Keratinocyte (primary cell): ENCODE measurements at regions not wholly inside any gene's neighbourhood (a gene's known extent, or its start where the extent isn't known, plus 50 kb on each side); places are given as distances from the start of the nearest gene placed in this dataset.

Experiments used
- DNase-seq: peaks from one replicate; pipeline ENCODE4 v3.0.0-alpha.2; 2011; ENCODE audit warnings: low read depth, missing footprints, low spot score
- FAIRE-seq: peaks from 2 replicates; lab custom pipeline; 2011; peaks lifted over from hg19 to GRCh38; lab: Jason Lieb, UNC
- H2AFZ ChIP-seq: 2 replicates; pipeline ENCODE4 v1.6.0; 2012; ENCODE audit warnings: low read length, control low read depth, inconsistent platforms; ENCODE audit not compliant: control insufficient read depth
- H3K27ac ChIP-seq: 2 replicates; pipeline ENCODE4 v1.5.1; 2011; ENCODE audit warnings: low read length; ENCODE audit not compliant: control insufficient read depth, insufficient read depth
- H3K27me3 ChIP-seq: 3 replicates; pipeline ENCODE4 v1.6.0; 2011; ENCODE audit warnings: low read length; ENCODE audit not compliant: control insufficient read depth, insufficient read depth; ENCODE audit errors: extremely low read depth
- H3K36me3 ChIP-seq, 2 experiments: 2 replicates in 1 of 2; 3 replicates in 1 of 2; pipeline ENCODE4 v1.5.1; 2011; ENCODE audit warnings: low read length in 2 of 2, mild to moderate bottlenecking in 1 of 2; ENCODE audit not compliant: control insufficient read depth in 2 of 2, insufficient read depth in 2 of 2; ENCODE audit errors: extremely low read depth in 1 of 2
- H3K4me1 ChIP-seq: 3 replicates; pipeline ENCODE4 v1.5.1; 2011; ENCODE audit warnings: low read length; ENCODE audit not compliant: control insufficient read depth, insufficient read depth; ENCODE audit errors: extremely low read depth
- H3K4me2 ChIP-seq: 3 replicates; pipeline ENCODE4 v1.6.0; 2011; ENCODE audit warnings: low read depth, low read length; ENCODE audit not compliant: control insufficient read depth, insufficient read depth; ENCODE audit errors: extremely low read depth
- H3K4me3 ChIP-seq, 3 experiments: fragments of 200-600 bp in 1 of 3; sonication (generic) in 1 of 3; 2 replicates in 2 of 3; 3 replicates in 1 of 3; pipeline ENCODE4 v1.5.1; 2011 to 2016; ENCODE audit warnings: low read length in 3 of 3, mild to moderate bottlenecking in 3 of 3, control low read depth in 2 of 3, inconsistent platforms in 1 of 3, low read depth in 1 of 3, mixed read lengths in 1 of 3, mixed run types in 1 of 3, moderate library complexity in 1 of 3; ENCODE audit not compliant: control insufficient read depth in 2 of 3, insufficient read depth in 2 of 3; ENCODE audit errors: extremely low read depth in 1 of 3
- H3K79me2 ChIP-seq: 2 replicates; pipeline ENCODE4 v1.6.0; 2012; ENCODE audit warnings: low read length; ENCODE audit not compliant: control insufficient read depth, insufficient read depth
- H3K9ac ChIP-seq: 3 replicates; pipeline ENCODE4 v1.6.0; 2011; ENCODE audit warnings: low read length; ENCODE audit not compliant: control insufficient read depth, insufficient read depth; ENCODE audit errors: extremely low read depth
- H3K9me1 ChIP-seq: 3 replicates; pipeline ENCODE4 v1.6.0; 2011; ENCODE audit warnings: low read length; ENCODE audit not compliant: control insufficient read depth, insufficient read depth; ENCODE audit errors: extremely low read depth
- H3K9me3 ChIP-seq: 2 replicates; pipeline ENCODE4 v1.5.1; 2012; ENCODE audit warnings: low read depth, low read length; ENCODE audit not compliant: control insufficient read depth
- H4K20me1 ChIP-seq: 3 replicates; pipeline ENCODE4 v1.6.0; 2011; ENCODE audit warnings: low read length; ENCODE audit not compliant: control insufficient read depth, insufficient read depth; ENCODE audit errors: extremely low read depth
- CTCF ChIP-seq, 3 experiments: IDR thresholded peaks in 1 of 3; conservative IDR thresholded peaks in 1 of 3; optimal IDR thresholded peaks in 1 of 3; 2 replicates in 2 of 3; 3 replicates in 1 of 3; pipeline versions ENCODE3 to v1.5.1; 2011; ENCODE audit warnings: low read length in 3 of 3, mild to moderate bottlenecking in 3 of 3, moderate library complexity in 2 of 3, control low read depth in 1 of 3, inconsistent platforms in 1 of 3; ENCODE audit not compliant: insufficient read depth in 2 of 3; ENCODE audit errors: extremely low read depth in 1 of 3
- EZH2 ChIP-seq: IDR thresholded peaks from one replicate; pipeline ENCODE4 v1.6.1; 2012; ENCODE audit warnings: inconsistent platforms, mild to moderate bottlenecking, low read length, moderate library complexity
- dilution Hi-C: fragments of 300-500 bp; cut with MboI; formaldehyde crosslinking; loops from one replicate; pipeline ENCODE4 v1.7.0; 2020; ENCODE audit warnings: low sequenced_read_pairs; ENCODE audit not compliant: extremely low pct_ligation_motif_present

DNA sequence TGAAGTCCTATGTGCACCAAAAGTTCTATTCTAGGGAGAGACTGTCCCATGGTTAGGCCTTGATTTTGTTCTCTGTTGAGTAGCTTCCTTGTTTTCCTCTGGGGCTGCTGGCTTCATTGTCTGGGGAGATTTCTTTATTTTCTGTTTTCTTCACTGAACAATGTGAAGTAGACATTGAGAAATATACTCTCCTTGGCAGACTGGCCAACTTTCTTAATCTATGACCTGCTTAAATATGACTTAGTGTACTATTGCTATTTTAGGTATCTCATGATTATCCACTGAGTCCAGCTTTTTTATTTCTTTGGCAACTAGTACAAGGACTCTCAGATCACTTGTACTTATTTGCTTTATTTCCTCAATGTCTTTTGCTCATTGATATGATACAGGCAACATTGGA lies 1594.6 kb downstream of the ARAP2 start:
- dilution Hi-C loops, result no loop called here
- FAIRE-seq (no peak), DNase-seq (no peak)
- no peaks in the 10 kb centered on the region for H3K27me3 ChIP-seq
- no peak overlapping the region for H3K27ac ChIP-seq
- no peak overlapping the region for H2AFZ ChIP-seq
- H3K9me1 ChIP-seq, result no peaks in the 10 kb centered on the region
- H3K9ac ChIP-seq, result no peak overlapping the region
- no peak overlapping the region for H3K4me3 ChIP-seq
- H3K9me3 ChIP-seq, result no peaks in the 10 kb centered on the region
- H3K4me2 ChIP-seq, result no peak overlapping the region
- H3K36me3 ChIP-seq, result no peaks in the 10 kb centered on the region
- no peaks in the 10 kb centered on the region for H3K79me2 ChIP-seq
- H3K4me1 ChIP-seq, result no peaks in the 10 kb centered on the region
- H4K20me1 ChIP-seq, result no peaks in the 10 kb centered on the region
- TF ChIP-seq CTCF (optimal IDR thresholded peaks at IDR 0.05 in 1 of 3, IDR thresholded peaks at IDR 0.05 in 1 of 3, conservative IDR thresholded peaks at IDR 0.05 in 1 of 3; ENCODE audit: extremely low read depth in 1 of 3, insufficient read depth in 2 of 3, low read length in 3 of 3) (no peak), EZH2 (no peak)

DNA sequence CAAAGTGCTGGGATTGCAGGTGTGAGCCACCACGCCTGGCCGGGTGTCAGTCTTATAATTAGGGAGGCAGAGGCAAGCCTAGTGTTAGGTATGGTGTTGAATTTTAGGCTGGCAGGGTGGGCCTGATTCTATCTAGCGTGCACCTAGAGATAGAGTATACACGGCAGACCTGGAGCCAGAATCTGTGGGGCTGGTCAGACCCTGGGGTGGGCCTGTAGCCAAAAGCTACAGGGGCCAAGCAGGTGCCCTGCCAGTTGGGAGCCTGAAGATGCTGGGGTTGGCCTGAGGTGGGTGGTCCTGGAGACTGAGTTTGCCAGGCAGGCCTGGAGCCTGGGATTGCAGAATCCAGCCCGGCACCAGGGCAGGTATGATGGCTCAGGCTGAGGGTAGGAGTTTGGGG lies 1580.3 kb downstream of the ARAP2 start:
- H3K4me1 ChIP-seq, result no peaks in the 10 kb centered on the region
- no peak for TF ChIP-seq CTCF (optimal IDR thresholded peaks at IDR 0.05 in 1 of 3, IDR thresholded peaks at IDR 0.05 in 1 of 3, conservative IDR thresholded peaks at IDR 0.05 in 1 of 3; ENCODE audit: extremely low read depth in 1 of 3, insufficient read depth in 2 of 3, low read length in 3 of 3)
- TF ChIP-seq EZH2, result no peak
- FAIRE-seq (no peak), DNase-seq (no peak)
- no peak overlapping the region for H3K4me3 ChIP-seq
- no peaks in the 10 kb centered on the region for H3K79me2 ChIP-seq
- no peaks in the 10 kb centered on the region for H4K20me1 ChIP-seq
- no peak overlapping the region for H2AFZ ChIP-seq
- no peaks in the 10 kb centered on the region for H3K9me1 ChIP-seq
- H3K27me3 ChIP-seq, result no peaks in the 10 kb centered on the region
- H3K9me3 ChIP-seq, result peaks cover 3% of the 10 kb centered on the region
- dilution Hi-C loops, result no loop called here
- no peaks in the 10 kb centered on the region for H3K36me3 ChIP-seq
- H3K9ac ChIP-seq, result no peak overlapping the region
- no peak overlapping the region for H3K4me2 ChIP-seq
- H3K27ac ChIP-seq, result no peak overlapping the region
